HG03520 (cell line): ENCODE measurements at regions not wholly inside any gene's neighbourhood (a gene's known extent, or its start where the extent isn't known, plus 50 kb on each side); places are given as distances from the start of the nearest gene placed in this dataset.

Experiments
- ATAC-seq: cut with Tn5 transposase; IDR thresholded peaks from one replicate; pipeline ENCODE4 v1.9.1; 2021; ENCODE audit warnings: mild to moderate bottlenecking, moderate library complexity; ENCODE audit not compliant: unreplicated experiment

- no peak for ATAC-seq
These were observed 63.6 kb downstream of the NUDT12 start for GRCh38 chr5:103498800-103499551.

- no peak for ATAC-seq
These were observed 64.4 kb downstream of the NUDT12 start for GRCh38 chr5:103498211-103498610.

GRCh38 chr5:103497781-103498180, 64.8 kb downstream of the NUDT12 start:
- ATAC-seq: no peak

- ATAC-seq: no peak
These were observed 72.4 kb downstream of the NUDT12 start for GRCh38 chr5:103490030-103490739.

- ATAC-seq: no peak
These were observed 73.3 kb downstream of the NUDT12 start for GRCh38 chr5:103489307-103489706.

GRCh38 chr5:103487822-103488493, 74.6 kb downstream of the NUDT12 start:
- ATAC-seq: peak; percentile 72

GRCh38 chr5:103487218-103487617, 75.4 kb downstream of the NUDT12 start:
- ATAC-seq: no peak

GRCh38 chr5:103486739-103487138, 75.8 kb downstream of the NUDT12 start:
- no peak for ATAC-seq

GRCh38 chr5:103480246-103480645, 82.3 kb downstream of the NUDT12 start:
- ATAC-seq: no peak

GRCh38 chr5:103477678-103478077, 84.9 kb downstream of the NUDT12 start:
- ATAC-seq: no peak

GRCh38 chr5:103476811-103477210, 85.8 kb downstream of the NUDT12 start:
- ATAC-seq: no peak

- ATAC-seq: no peak
These were observed 86.9 kb downstream of the NUDT12 start for GRCh38 chr5:103475629-103476240.

- no peak for ATAC-seq
These were observed 87.9 kb downstream of the NUDT12 start for GRCh38 chr5:103474677-103475076.

GRCh38 chr5:103473725-103474124, 88.9 kb downstream of the NUDT12 start:
- no peak for ATAC-seq

GRCh38 chr5:103472830-103473229, 89.8 kb downstream of the NUDT12 start:
- no peak for ATAC-seq

GRCh38 chr5:103472265-103472664, 90.3 kb downstream of the NUDT12 start:
- ATAC-seq: no peak

GRCh38 chr5:103469288-103470040, 93.1 kb downstream of the NUDT12 start:
- no peak for ATAC-seq

- no peak for ATAC-seq
These were observed 94.8 kb downstream of the NUDT12 start for GRCh38 chr5:103467831-103468230.

- ATAC-seq: no peak
These were observed 96.1 kb downstream of the NUDT12 start for GRCh38 chr5:103466495-103466894.

- no peak for ATAC-seq
These were observed 96.7 kb downstream of the NUDT12 start for GRCh38 chr5:103465891-103466290.
